A549 (cell line): ENCODE measurements at regions not wholly inside any gene's neighbourhood (a gene's known extent, or its start where the extent isn't known, plus 50 kb on each side); places are given as distances from the start of the nearest gene placed in this dataset.
A peak's percentile ranks its signal among the peaks of the same experiment; 100 is the strongest.

Source experiments
- ATAC-seq, 2 experiments: fragments of 200-7000 bp in 1 of 2; fragments of >200 bp in 1 of 2; cut with Nextera tagmentation in 1 of 2; cut with Tn5 transposase in 1 of 2; 3 replicates each; pipeline versions ENCODE4 v1.8.0 to v1.9.1; 2018 to 2020; ENCODE audit warnings: mild to moderate bottlenecking in 1 of 2, moderate library complexity in 1 of 2
- CTCF ChIA-PET: fragments of 300-600 bp; sonication (Branson Sonifier 250); formaldehyde crosslinking; extraction: SDS; loops from one replicate; lab custom pipeline; 2021; ENCODE audit warnings: antibody characterized with exemption, inconsistent platforms; lab: Yijun Ruan, JAX
- POLR2A ChIA-PET: fragments of 350-600 bp; formaldehyde crosslinking; extraction: SDS; loops from one replicate; lab custom pipeline; 2021; ENCODE audit warnings: antibody characterized with exemption, inconsistent platforms; lab: Yijun Ruan, JAX
- DNase-seq, 2 experiments: peaks; one replicate each; pipeline versions ENCODE4 v3.0.0 to v3.0.0-alpha.2; 2011 to 2016; ENCODE audit warnings: low read depth in 1 of 2, low spot score in 1 of 2
- FAIRE-seq: peaks from 2 replicates; lab custom pipeline; 2011; peaks lifted over from hg19 to GRCh38; lab: Jason Lieb, UNC
- H3K27ac ChIP-seq, 2 experiments: fragments of >200 bp; sonication (Bioruptor Twin); formaldehyde crosslinking; 3 replicates each; pipeline ENCODE4 v1.5.1; 2016 to 2017
- H3K4me1 ChIP-seq: fragments of >200 bp; sonication (Bioruptor Twin); formaldehyde crosslinking; 3 replicates; pipeline ENCODE4 v1.6.1; 2016
- H3K4me2 ChIP-seq: fragments of >200 bp; sonication (Bioruptor Twin); formaldehyde crosslinking; 3 replicates; pipeline ENCODE4 v1.6.1; 2016
- H3K4me3 ChIP-seq: fragments of >200 bp; sonication (Bioruptor Twin); formaldehyde crosslinking; 3 replicates; pipeline ENCODE4 v1.5.1; 2016
- H3K9me3 ChIP-seq: fragments of >200 bp; sonication (Bioruptor Twin); formaldehyde crosslinking; 3 replicates; pipeline ENCODE4 v1.6.1; 2016
- BCL3 ChIP-seq: fragments of >200 bp; sonication (Bioruptor Twin); formaldehyde crosslinking; IDR thresholded peaks from 3 replicates; pipeline ENCODE4 v1.6.1; 2016
- EHF ChIP-seq: fragments of 250-450 bp; sonication (Bioruptor Pico); IDR thresholded peaks from 2 replicates; pipeline ENCODE4 v1.5.0; 2020; ENCODE audit warnings: mild to moderate bottlenecking
- EHMT2 ChIP-seq: fragments of 200-600 bp; sonication (generic); IDR thresholded peaks from 2 replicates; pipeline ENCODE4 v1.6.1; 2016; ENCODE audit warnings: antibody characterized with exemption, low read depth, mild to moderate bottlenecking, moderate library complexity
- FOXS1 ChIP-seq: fragments of 250-450 bp; sonication (Bioruptor Pico); IDR thresholded peaks from 2 replicates; pipeline ENCODE4 v1.5.0; 2020; ENCODE audit warnings: mild to moderate bottlenecking, moderate library complexity
- HMGXB4 ChIP-seq: fragments of 250-450 bp; sonication (Bioruptor Pico); IDR thresholded peaks from 2 replicates; pipeline ENCODE4 v1.5.0; 2021; ENCODE audit warnings: mild to moderate bottlenecking, moderate library complexity, borderline replicate concordance
- JUNB ChIP-seq: fragments of >200 bp; sonication (Bioruptor Twin); formaldehyde crosslinking; IDR thresholded peaks from 2 replicates; pipeline ENCODE4 v1.6.1; 2016
- MAZ ChIP-seq: fragments of 150-350 bp; IDR thresholded peaks from 2 replicates; pipeline ENCODE4 v1.6.1; 2014; ENCODE audit warnings: antibody characterized with exemption, low read depth, low read length, borderline replicate concordance
- MYC ChIP-seq: IDR thresholded peaks from 2 replicates; pipeline ENCODE4 v1.6.1; 2012; ENCODE audit warnings: mild to moderate bottlenecking, inconsistent platforms, low read length, improper control_type of control experiment, borderline replicate concordance
- NR3C1 ChIP-seq: fragments of >200 bp; sonication (Bioruptor Twin); formaldehyde crosslinking; IDR thresholded peaks from 3 replicates; pipeline ENCODE4 v1.6.1; 2017
- PBX3 ChIP-seq: IDR thresholded peaks from 2 replicates; pipeline ENCODE4 v1.6.1; 2012
- RAD21 ChIP-seq, 2 experiments: fragments of >200 bp in 1 of 2; sonication (Bioruptor Twin) in 1 of 2; formaldehyde crosslinking in 1 of 2; IDR thresholded peaks in 1 of 2; conservative IDR thresholded peaks in 1 of 2; 2 replicates in 1 of 2; 3 replicates in 1 of 2; pipeline ENCODE4 v1.6.1; 2012 to 2018; ENCODE audit warnings: inconsistent platforms in 1 of 2
- SMC3 ChIP-seq: fragments of >200 bp; sonication (Bioruptor Twin); formaldehyde crosslinking; IDR thresholded peaks from 3 replicates; pipeline ENCODE4 v1.6.1; 2018; ENCODE audit warnings: inconsistent platforms
- TFCP2L1 ChIP-seq: fragments of 250-450 bp; sonication (Bioruptor Pico); IDR thresholded peaks from 2 replicates; pipeline ENCODE4 v1.5.0; 2021; ENCODE audit warnings: mild to moderate bottlenecking
- TP53 ChIP-seq: fragments of 250-450 bp; sonication (Bioruptor Pico); IDR thresholded peaks from 2 replicates; pipeline ENCODE4 v1.5.0; 2021; ENCODE audit warnings: mild to moderate bottlenecking, moderate library complexity
- USF2 ChIP-seq: fragments of 450-650 bp; IDR thresholded peaks from 2 replicates; pipeline ENCODE4 v1.6.1; 2014; ENCODE audit warnings: antibody characterized with exemption
- ZSCAN20 ChIP-seq: fragments of 250-450 bp; sonication (Bioruptor Pico); IDR thresholded peaks from 2 replicates; pipeline ENCODE4 v1.8.0; 2022; ENCODE audit warnings: mild to moderate bottlenecking, moderate library complexity
- WGBS: methylation state at CpG from one replicate; pipeline ENCODE4 v1.1.6; 2017; ENCODE audit errors: missing lambda C conversion rate; 5-methylcytosine and 5-hydroxymethylcytosine counted together

- H3K27ac ChIP-seq = no peak overlapping the region
- peak in 1 of 2 experiments; percentile 18 for DNase-seq
- H3K9me3 ChIP-seq = no peaks in the 10 kb centered on the region
- ATAC-seq = peak in 1 of 2 experiments; percentile 53; a peak in 1 of 6 replicates
- H3K4me3 ChIP-seq = no peak overlapping the region
- ChIA-PET CTCF (no interaction called here), POLR2A (no interaction called here)
- H3K4me1 ChIP-seq = no peaks in the 10 kb centered on the region
- WGBS = under 1% methylated on average over 3 of the region's 3 CpGs
- H3K4me2 ChIP-seq = no peak overlapping the region
- no peak for FAIRE-seq
- TF ChIP-seq SMC3 (0 out of 3 replicates have a peak, but pooled peaks have one; percentile 12), RAD21 (conservative IDR thresholded peaks at IDR 0.05 in 1 of 2, IDR thresholded peaks at IDR 0.05 in 1 of 2) (peak; percentile 21 to 39; a peak in 3 of 5 replicates), BCL3 (no peak)
Observed at GRCh38 chr5:6291961-6292360, 86.4 kb downstream of the MED10 start.

GRCh38 chr5:6289239-6289638, 89.1 kb downstream of the MED10 start:
- no peak for TF ChIP-seq EHF (CRISPR knock-in tag)
- TF ChIP-seq USF2 = no peak
- TF ChIP-seq MAZ = no peak
- TF ChIP-seq TP53 = no peak
- TF ChIP-seq JUNB = no peak
- no peak for TF ChIP-seq HMGXB4
- TF ChIP-seq EHMT2 = no peak
- no peak for TF ChIP-seq TFCP2L1 (CRISPR knock-in tag)
- TF ChIP-seq NR3C1 = no peak
- TF ChIP-seq ZSCAN20 (CRISPR knock-in tag) = no peak
- no peak for TF ChIP-seq FOXS1 (CRISPR knock-in tag)
- H3K4me3 ChIP-seq = no peak overlapping the region
- H3K4me2 ChIP-seq = no peak overlapping the region
- DNase-seq (no peak), FAIRE-seq (no peak), ATAC-seq (no peak)
- H3K9me3 ChIP-seq = no peaks in the 10 kb centered on the region; the same call in 2 of the 3 replicates
- ChIA-PET POLR2A (no interaction called here), CTCF (interaction anchor here (1.0 kb wide), 1 partner anchor 9 kb away, joined by 4 read pairs; no protein-coding TSS in a partner anchor)
- 69% methylated on average over 3 of the region's 3 CpGs for WGBS
- H3K4me1 ChIP-seq = no peaks in the 10 kb centered on the region
- H3K27ac ChIP-seq = no peak overlapping the region

GRCh38 chr5:6287176-6287575, 91.2 kb downstream of the MED10 start:
- ChIA-PET POLR2A (no interaction called here), CTCF (interaction anchor here (0.6 kb wide), 1 partner anchor 16 kb away, joined by 3 read pairs; no protein-coding TSS in a partner anchor)
- Histone ChIP-seq H3K27ac (no peak overlapping the region), H3K4me1 (no peaks in the 10 kb centered on the region), H3K4me3 (no peak overlapping the region), H3K9me3 (no peaks in the 10 kb centered on the region; the same call in 2 of the 3 replicates), H3K4me2 (no peak overlapping the region)
- no peak for TF ChIP-seq PBX3
- no peak for TF ChIP-seq MYC
- 57% methylated on average over 6 of the region's 6 CpGs for WGBS
- ATAC-seq = no peak
- no peak for FAIRE-seq
- DNase-seq = no peak
